ENCODE measurements at regions not wholly inside any gene's neighbourhood (a gene's known extent, or its start where the extent isn't known, plus 50 kb on each side); places are given as distances from the start of the nearest gene placed in this dataset.

DNA sequence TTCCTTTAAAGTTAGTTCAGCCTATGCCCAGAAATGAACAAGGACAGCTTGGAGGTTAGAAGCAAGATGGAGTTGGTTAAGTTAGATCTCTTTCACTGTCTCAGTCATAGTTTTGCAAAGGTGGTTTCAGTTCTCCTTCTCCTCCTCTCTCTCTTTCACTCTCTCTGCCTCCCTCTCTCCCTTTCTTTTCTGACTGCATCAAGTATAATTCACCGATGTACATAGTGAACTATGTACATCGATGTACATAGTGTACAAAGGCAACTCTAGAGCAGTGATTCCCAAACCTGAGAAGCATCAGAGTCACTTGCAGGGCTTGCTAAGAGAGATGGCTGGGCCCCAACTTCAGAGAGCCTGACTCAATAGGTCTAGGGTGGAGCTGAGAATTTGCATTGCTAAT lies 1259.7 kb downstream of the TYW1 start:
- no peak overlapping the region for H3K27ac ChIP-seq
- no peak for DNase-seq
- no peaks in the 10 kb centered on the region for H3K36me3 ChIP-seq
- TF ChIP-seq, protein P1, sequence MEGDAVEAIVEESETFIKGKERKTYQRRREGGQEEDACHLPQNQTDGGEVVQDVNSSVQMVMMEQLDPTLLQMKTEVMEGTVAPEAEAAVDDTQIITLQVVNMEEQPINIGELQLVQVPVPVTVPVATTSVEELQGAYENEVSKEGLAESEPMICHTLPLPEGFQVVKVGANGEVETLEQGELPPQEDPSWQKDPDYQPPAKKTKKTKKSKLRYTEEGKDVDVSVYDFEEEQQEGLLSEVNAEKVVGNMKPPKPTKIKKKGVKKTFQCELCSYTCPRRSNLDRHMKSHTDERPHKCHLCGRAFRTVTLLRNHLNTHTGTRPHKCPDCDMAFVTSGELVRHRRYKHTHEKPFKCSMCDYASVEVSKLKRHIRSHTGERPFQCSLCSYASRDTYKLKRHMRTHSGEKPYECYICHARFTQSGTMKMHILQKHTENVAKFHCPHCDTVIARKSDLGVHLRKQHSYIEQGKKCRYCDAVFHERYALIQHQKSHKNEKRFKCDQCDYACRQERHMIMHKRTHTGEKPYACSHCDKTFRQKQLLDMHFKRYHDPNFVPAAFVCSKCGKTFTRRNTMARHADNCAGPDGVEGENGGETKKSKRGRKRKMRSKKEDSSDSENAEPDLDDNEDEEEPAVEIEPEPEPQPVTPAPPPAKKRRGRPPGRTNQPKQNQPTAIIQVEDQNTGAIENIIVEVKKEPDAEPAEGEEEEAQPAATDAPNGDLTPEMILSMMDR (IDR thresholded peaks at IDR 0.05; ENCODE audit: low read depth, low read length), result no peak
- no peak overlapping the region for H3K4me3 ChIP-seq (ENCODE audit: low read depth, low read length)
- H3K27me3 ChIP-seq (ENCODE audit: insufficient read depth, low read depth, severe bottlenecking), result peaks cover 3% of the 10 kb centered on the region
- H3K9me3 ChIP-seq (ENCODE audit: severe bottlenecking), result no peaks in the 10 kb centered on the region

DNA sequence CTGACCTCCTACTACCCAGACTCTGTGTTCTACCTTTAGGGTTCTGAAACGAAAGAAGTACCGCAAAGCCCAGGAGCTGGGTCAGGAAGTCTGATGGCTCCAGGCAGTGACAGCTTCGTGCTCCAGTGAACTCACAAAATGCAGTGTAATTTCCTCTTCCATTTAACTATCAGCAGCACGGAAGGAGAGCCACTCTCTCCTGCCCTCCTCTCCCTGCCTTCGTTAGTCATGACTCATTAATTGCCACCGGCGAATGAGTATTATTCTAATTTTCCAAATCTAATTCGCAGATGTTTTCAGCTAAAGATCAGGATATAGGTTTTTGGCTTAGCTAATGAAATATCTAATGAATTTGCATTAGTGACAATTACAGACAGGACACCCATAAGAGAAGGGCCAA lies 1262.0 kb downstream of the TYW1 start:
- Histone ChIP-seq H3K27me3 (ENCODE audit: insufficient read depth, low read depth, severe bottlenecking) (peaks cover 3% of the 10 kb centered on the region), H3K36me3 (no peaks in the 10 kb centered on the region), H3K9me3 (ENCODE audit: severe bottlenecking) (no peaks in the 10 kb centered on the region), H3K4me3 (ENCODE audit: low read depth, low read length) (no peak overlapping the region), H3K27ac (no peak overlapping the region)
- no peak for DNase-seq
- TF ChIP-seq, protein P1 (IDR thresholded peaks at IDR 0.05; ENCODE audit: low read depth, low read length), result no peak

DNA sequence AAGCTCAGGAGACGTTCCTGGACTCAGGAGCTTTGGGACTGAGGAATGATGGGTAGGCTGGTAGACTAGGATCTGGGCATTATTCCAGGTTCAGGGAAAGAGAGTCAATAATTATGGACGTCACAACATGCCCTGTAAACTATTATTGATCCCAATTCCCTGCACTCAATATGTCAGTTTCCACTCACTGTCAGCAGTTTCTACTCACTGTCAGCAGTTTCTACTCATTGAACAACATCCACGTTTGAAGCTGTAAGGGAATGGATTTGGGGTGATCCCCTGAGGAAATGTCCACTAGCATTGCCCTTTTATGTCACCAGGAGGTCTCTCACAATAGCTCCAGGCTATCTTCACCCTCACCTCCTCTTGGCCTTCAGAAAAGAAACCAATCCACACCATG lies 1268.6 kb downstream of the TYW1 start:
- no peaks in the 10 kb centered on the region for H3K36me3 ChIP-seq
- no peaks in the 10 kb centered on the region for H3K27me3 ChIP-seq (ENCODE audit: insufficient read depth, low read depth, severe bottlenecking)
- DNase-seq, result no peak
- TF ChIP-seq, protein P1 (IDR thresholded peaks at IDR 0.05; ENCODE audit: low read depth, low read length), result no peak
- no peak overlapping the region for H3K27ac ChIP-seq
- no peak overlapping the region for H3K4me3 ChIP-seq (ENCODE audit: low read depth, low read length)
- H3K9me3 ChIP-seq (ENCODE audit: severe bottlenecking), result peaks cover 9% of the 10 kb centered on the region

DNA sequence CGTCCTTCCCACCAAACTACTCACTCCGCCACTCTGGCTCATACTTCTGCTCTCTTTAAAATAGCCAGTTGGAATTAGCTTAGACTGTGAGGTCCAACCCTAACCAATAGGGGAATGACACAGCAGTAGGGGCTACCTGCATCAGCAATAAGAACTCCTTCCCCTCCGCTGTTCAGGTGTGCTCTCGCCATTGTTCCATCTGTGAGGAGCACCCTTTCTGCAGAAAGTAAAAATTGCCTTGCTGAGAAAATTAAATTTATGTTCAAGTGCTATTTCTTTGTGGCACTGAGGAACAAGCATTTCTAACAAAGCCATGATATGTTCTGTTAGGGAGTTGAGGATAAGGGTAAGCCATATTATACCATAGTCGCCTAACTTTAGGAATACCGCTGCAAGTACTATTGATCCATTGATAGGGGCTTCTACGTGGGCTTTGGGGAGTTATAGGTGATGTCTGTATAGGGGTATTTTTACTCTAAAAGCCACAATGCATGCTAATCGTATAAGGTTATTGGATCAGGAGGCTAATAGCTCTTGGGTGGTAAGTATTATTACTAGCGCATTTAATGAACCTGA lies 1269.5 kb downstream of the TYW1 start:
- Histone ChIP-seq H3K27me3 (ENCODE audit: insufficient read depth, low read depth, severe bottlenecking) (no peaks in the 10 kb centered on the region), H3K9me3 (ENCODE audit: severe bottlenecking) (peaks cover 9% of the 10 kb centered on the region), H3K36me3 (no peaks in the 10 kb centered on the region), H3K4me3 (ENCODE audit: low read depth, low read length) (no peak overlapping the region), H3K27ac (no peak overlapping the region)
- TF ChIP-seq, protein P1 (IDR thresholded peaks at IDR 0.05; ENCODE audit: low read depth, low read length), result no peak
- no peak for DNase-seq

DNA sequence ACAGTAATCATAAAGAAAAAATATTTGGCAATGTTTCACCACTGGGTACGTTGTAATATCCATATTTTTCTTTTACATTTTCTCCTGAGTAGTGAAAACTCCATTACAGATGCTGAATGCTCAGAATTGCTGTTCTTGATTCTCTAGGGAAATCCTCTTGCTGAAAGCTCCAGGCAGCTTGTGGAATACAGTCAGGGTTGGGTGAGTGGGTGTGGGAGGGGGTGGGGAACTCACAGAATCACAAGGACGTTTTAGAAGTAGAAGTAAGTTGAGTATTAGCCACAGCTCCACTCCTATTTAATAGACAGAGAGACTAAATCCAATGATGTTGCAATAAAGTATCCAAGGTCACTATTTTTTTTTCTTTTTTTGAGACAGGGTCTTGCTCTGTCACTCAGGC lies 1270.9 kb downstream of the TYW1 start:
- TF ChIP-seq, protein P1 (IDR thresholded peaks at IDR 0.05; ENCODE audit: low read depth, low read length), result no peak
- Histone ChIP-seq H3K27me3 (ENCODE audit: insufficient read depth, low read depth, severe bottlenecking) (no peaks in the 10 kb centered on the region), H3K4me3 (ENCODE audit: low read depth, low read length) (no peak overlapping the region), H3K27ac (no peak overlapping the region), H3K36me3 (no peaks in the 10 kb centered on the region), H3K9me3 (ENCODE audit: severe bottlenecking) (peaks cover 9% of the 10 kb centered on the region)
- DNase-seq, result no peak

DNA sequence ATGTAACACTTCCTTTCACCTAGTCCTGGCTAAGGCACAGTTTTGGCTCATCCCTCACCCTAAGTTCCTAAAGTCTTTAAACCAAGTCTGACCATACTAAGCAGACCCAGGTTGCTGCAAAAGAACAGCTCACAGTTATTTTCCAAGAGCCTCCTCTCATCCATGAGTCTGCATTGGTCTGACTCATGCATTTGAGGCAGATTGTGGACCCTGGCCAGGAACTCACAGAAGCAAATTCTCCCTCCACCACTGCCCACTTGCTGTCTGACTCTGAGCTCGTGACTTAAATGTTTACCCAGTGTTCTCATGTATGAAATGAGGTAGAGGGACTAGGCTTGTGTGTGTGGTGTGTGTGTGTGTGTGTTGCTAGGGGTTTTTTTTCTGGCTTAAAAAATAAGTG lies 1272.8 kb downstream of the TYW1 start:
- H3K27ac ChIP-seq, result no peak overlapping the region
- H3K4me3 ChIP-seq (ENCODE audit: low read depth, low read length), result no peak overlapping the region
- TF ChIP-seq, protein P1 (IDR thresholded peaks at IDR 0.05; ENCODE audit: low read depth, low read length), result no peak
- H3K9me3 ChIP-seq (ENCODE audit: severe bottlenecking), result peaks cover 9% of the 10 kb centered on the region
- DNase-seq, result no peak
- H3K27me3 ChIP-seq (ENCODE audit: insufficient read depth, low read depth, severe bottlenecking), result no peaks in the 10 kb centered on the region
- H3K36me3 ChIP-seq, result no peaks in the 10 kb centered on the region
